Body of pancreas (tissue), 4 donors: ENCODE measurements at regions not wholly inside any gene's neighbourhood (a gene's known extent, or its start where the extent isn't known, plus 50 kb on each side); places are given as distances from the start of the nearest gene placed in this dataset.

Source experiments
- ATAC-seq: fragments of 150-250 bp; one replicate; pipeline ENCODE4 v1.9.1; 2016
- DNase-seq, 4 donors: peaks; one replicate each; pipeline ENCODE4 v3.0.0-alpha.2; 2019
- H3K27ac ChIP-seq, 4 donors: fragments of 200-600 bp; sonication (generic); 1 replicate in 3 of 4; 2 replicates in 1 of 4; pipeline versions ENCODE4 v1.5.1 to v1.6.1; 2016 to 2019; ENCODE audit warnings: mild to moderate bottlenecking in 1 of 4, mixed read lengths in 1 of 4, moderate library complexity in 1 of 4
- H3K27me3 ChIP-seq, 2 donors: fragments of 200-600 bp; sonication (generic); one replicate each; pipeline ENCODE4 v1.6.0; 2016; ENCODE audit warnings: mild to moderate bottlenecking in 1 of 2
- H3K36me3 ChIP-seq, 2 donors: fragments of 200-600 bp; sonication (generic); replicated peaks in 1 of 2; 2 replicates each; pipeline ENCODE4 v1.5.1; 2016; ENCODE audit warnings: low read depth in 2 of 2; ENCODE audit not compliant: insufficient read depth in 1 of 2
- H3K4me1 ChIP-seq: fragments of 200-600 bp; sonication (generic); one replicate; pipeline ENCODE4 v1.6.0; 2016
- H3K4me3 ChIP-seq, 2 donors: fragments of 200-600 bp; sonication (generic); 1 replicate in 1 of 2; 2 replicates in 1 of 2; pipeline ENCODE4 v1.5.1; 2016 to 2019
- H3K9me3 ChIP-seq, 3 donors: fragments of 200-600 bp; sonication (generic); 1 replicate in 2 of 3; 2 replicates in 1 of 3; pipeline ENCODE4 v1.5.1; 2016
- POLR2A ChIP-seq, 3 donors: fragments of 450-650 bp; IDR thresholded peaks; one replicate each; pipeline ENCODE4 v1.6.1; 2016; ENCODE audit warnings: antibody characterized with exemption in 3 of 3, mild to moderate bottlenecking in 2 of 3
- WGBS, 2 donors: methylation state at CpG; one replicate each; pipeline ENCODE4 v1.1.5; 2017; 5-methylcytosine and 5-hydroxymethylcytosine counted together
- intact Hi-C: fragments of 100-400 bp; cut with DNase I; formaldehyde crosslinking; loops from one replicate; pipeline ENCODE4 v1.15.1; 2023
- TF ChIP-seq, protein P1 (sequence below), 7 experiments: fragments of 450-650 bp in 4 of 7; fragments of 200-600 bp in 3 of 7; sonication (generic) in 3 of 7; IDR thresholded peaks; one replicate each; pipeline ENCODE4 v1.5.1; 2016 to 2019; ENCODE audit warnings: antibody characterized with exemption in 7 of 7

DNA sequence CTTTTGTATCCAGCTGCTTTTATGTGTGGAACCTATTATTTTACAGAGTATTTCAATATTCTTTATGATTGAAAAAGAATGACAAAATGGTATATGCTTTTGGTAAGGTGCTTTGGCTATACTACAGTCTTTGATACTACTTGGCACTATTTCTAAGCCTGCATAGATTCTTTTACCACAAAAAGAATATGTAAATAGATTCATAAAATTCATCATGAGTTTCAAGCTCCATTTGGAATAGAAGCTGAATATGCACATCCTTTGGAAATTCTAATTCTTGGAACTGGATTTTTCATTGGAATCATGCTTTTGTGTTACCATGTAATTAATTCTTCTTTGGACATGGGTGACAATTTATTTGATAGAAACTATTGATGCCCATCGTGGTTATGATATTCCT lies 60.2 kb upstream of the SYTL5 start:
- H3K4me1 ChIP-seq, result no peaks in the 10 kb centered on the region
- intact Hi-C loops, result no loop called here
- H3K36me3 ChIP-seq, result no peaks in the 10 kb centered on the region
- H3K9me3 ChIP-seq, result no peaks in the 10 kb centered on the region
- DNase-seq (no peak), ATAC-seq (no peak)
- no peak overlapping the region for H3K27ac ChIP-seq
- no peaks in the 10 kb centered on the region for H3K27me3 ChIP-seq
- H3K4me3 ChIP-seq, result no peak overlapping the region
- TF ChIP-seq, protein P1, sequence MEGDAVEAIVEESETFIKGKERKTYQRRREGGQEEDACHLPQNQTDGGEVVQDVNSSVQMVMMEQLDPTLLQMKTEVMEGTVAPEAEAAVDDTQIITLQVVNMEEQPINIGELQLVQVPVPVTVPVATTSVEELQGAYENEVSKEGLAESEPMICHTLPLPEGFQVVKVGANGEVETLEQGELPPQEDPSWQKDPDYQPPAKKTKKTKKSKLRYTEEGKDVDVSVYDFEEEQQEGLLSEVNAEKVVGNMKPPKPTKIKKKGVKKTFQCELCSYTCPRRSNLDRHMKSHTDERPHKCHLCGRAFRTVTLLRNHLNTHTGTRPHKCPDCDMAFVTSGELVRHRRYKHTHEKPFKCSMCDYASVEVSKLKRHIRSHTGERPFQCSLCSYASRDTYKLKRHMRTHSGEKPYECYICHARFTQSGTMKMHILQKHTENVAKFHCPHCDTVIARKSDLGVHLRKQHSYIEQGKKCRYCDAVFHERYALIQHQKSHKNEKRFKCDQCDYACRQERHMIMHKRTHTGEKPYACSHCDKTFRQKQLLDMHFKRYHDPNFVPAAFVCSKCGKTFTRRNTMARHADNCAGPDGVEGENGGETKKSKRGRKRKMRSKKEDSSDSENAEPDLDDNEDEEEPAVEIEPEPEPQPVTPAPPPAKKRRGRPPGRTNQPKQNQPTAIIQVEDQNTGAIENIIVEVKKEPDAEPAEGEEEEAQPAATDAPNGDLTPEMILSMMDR (IDR thresholded peaks at IDR 0.05), result no peak
- WGBS, 2 donors, result 86 to 89% methylated on average over 1 of the region's 1 CpG

DNA sequence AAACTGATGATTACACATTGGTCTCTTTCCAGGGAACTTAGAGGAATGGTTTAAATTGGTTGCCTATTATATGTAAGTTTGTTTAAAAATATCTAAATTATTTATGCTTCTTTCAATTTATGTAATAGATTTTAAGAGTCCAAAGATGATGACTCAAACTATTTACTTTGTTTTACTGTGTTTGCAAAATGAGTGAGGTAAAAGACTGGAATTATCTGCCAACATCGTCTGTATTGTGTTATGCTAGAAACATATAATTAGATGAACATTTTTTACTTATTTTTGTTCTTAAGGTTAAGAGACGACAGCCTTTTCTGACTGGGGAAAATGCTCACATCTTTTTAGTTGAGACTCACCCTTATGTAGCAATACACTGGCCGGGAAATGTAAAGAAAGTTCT lies 51.1 kb upstream of the SYTL5 start:
- no peak for ATAC-seq
- H3K9me3 ChIP-seq, result no peaks in the 10 kb centered on the region
- H3K4me1 ChIP-seq, result no peaks in the 10 kb centered on the region
- no peak for DNase-seq
- H3K4me3 ChIP-seq, result no peak overlapping the region
- 50 to 59% methylated on average over 3 of the region's 3 CpGs for WGBS, 2 donors
- no peak overlapping the region for H3K27ac ChIP-seq
- H3K27me3 ChIP-seq, result no peaks in the 10 kb centered on the region
- TF ChIP-seq, protein P1 (IDR thresholded peaks at IDR 0.05), result no peak
- TF ChIP-seq POLR2A (IDR thresholded peaks at IDR 0.05), result no peak
- intact Hi-C loops, result no loop called here
- H3K36me3 ChIP-seq, result no peaks in the 10 kb centered on the region

DNA sequence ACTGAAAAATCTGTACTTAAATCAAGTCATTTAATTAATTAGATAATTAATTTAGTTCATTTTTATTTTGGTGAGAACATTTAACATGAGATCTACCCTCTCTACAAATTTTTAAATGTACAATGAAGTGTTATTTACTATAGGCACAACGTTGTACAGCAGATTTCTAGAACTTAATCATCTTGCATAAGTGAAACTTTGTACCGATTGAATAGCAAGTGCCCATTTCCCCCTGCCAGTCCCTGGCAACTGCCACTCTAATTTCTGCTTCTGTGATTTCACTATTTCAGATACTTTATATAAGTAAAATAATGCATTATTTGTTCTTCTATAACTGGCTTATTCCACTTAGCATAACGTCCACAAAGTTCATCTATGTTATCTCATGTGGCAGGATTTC lies 50.1 kb upstream of the SYTL5 start:
- no peak for TF ChIP-seq POLR2A (IDR thresholded peaks at IDR 0.05)
- TF ChIP-seq, protein P1 (IDR thresholded peaks at IDR 0.05), result no peak
- Histone ChIP-seq H3K27me3 (no peaks in the 10 kb centered on the region), H3K36me3 (no peaks in the 10 kb centered on the region), H3K4me1 (no peaks in the 10 kb centered on the region), H3K27ac (no peak overlapping the region), H3K9me3 (no peaks in the 10 kb centered on the region), H3K4me3 (no peak overlapping the region)
- WGBS, 2 donors, result 60 to 73% methylated on average over 3 of the region's 3 CpGs
- ATAC-seq (no peak), DNase-seq (no peak)
- intact Hi-C loops, result no loop called here
